ENCODE measurements at regions not wholly inside any gene's neighbourhood (a gene's known extent, or its start where the extent isn't known, plus 50 kb on each side); places are given as distances from the start of the nearest gene placed in this dataset.

- no peaks in the 10 kb centered on the region for H3K36me3 ChIP-seq (replicated peaks; ENCODE audit: insufficient read depth, low read depth)
- WGBS (ENCODE audit: low lambda C conversion rate, missing lambda C conversion rate) = 56% methylated on average over 2 of the region's 2 CpGs
- H3K4me2 ChIP-seq = no peak overlapping the region
- no peaks in the 10 kb centered on the region for H3K79me2 ChIP-seq
- no peak for TF ChIP-seq CTCF (IDR thresholded peaks at IDR 0.05; ENCODE audit: poor library complexity)
- no peaks in the 10 kb centered on the region for H3K4me1 ChIP-seq (ENCODE audit: insufficient read depth)
- no peak overlapping the region for H2AFZ ChIP-seq
- H3K27me3 ChIP-seq = no peaks in the 10 kb centered on the region
- H3K9me2 ChIP-seq (replicated peaks; ENCODE audit: insufficient read depth) = no peaks in the 10 kb centered on the region
- no peak for DNase-seq (ENCODE audit: low spot score)
- H4K20me1 ChIP-seq (ENCODE audit: insufficient read depth, poor library complexity, severe bottlenecking) = no peaks in the 10 kb centered on the region
- no peak overlapping the region for H3K4me3 ChIP-seq
- H3K27ac ChIP-seq = no peak overlapping the region
- no peaks in the 10 kb centered on the region for H3K9me3 ChIP-seq (ENCODE audit: low read depth)
Measured at GRCh38 chr3:73270839-73271483, 209.5 kb downstream of the EBLN2 start.

- 75% methylated on average over 4 of the region's 4 CpGs for WGBS (ENCODE audit: low lambda C conversion rate, missing lambda C conversion rate)
- H3K79me2 ChIP-seq = no peaks in the 10 kb centered on the region
- H3K27me3 ChIP-seq = no peaks in the 10 kb centered on the region
- TF ChIP-seq CTCF (IDR thresholded peaks at IDR 0.05; ENCODE audit: poor library complexity) (no peak), EZH2 (IDR thresholded peaks at IDR 0.05; ENCODE audit: borderline replicate concordance) (no peak), EZH2phosphoT487 (IDR thresholded peaks at IDR 0.05; ENCODE audit: low read depth, severe bottlenecking, unreplicated experiment) (no peak)
- H2AFZ ChIP-seq = no peak overlapping the region
- H3K9me3 ChIP-seq (ENCODE audit: low read depth) = no peaks in the 10 kb centered on the region
- no peak overlapping the region for H3K27ac ChIP-seq
- H3K36me3 ChIP-seq (replicated peaks; ENCODE audit: insufficient read depth, low read depth) = no peaks in the 10 kb centered on the region
- H3K4me1 ChIP-seq (ENCODE audit: insufficient read depth) = no peaks in the 10 kb centered on the region
- H4K20me1 ChIP-seq (ENCODE audit: insufficient read depth, poor library complexity, severe bottlenecking) = no peaks in the 10 kb centered on the region
- no peaks in the 10 kb centered on the region for H3K9me2 ChIP-seq (replicated peaks; ENCODE audit: insufficient read depth)
- H3K4me3 ChIP-seq = no peak overlapping the region
- no peak for DNase-seq (ENCODE audit: low spot score)
- H3K4me2 ChIP-seq = no peak overlapping the region
Measured at GRCh38 chr3:73273341-73273740, 211.9 kb downstream of the EBLN2 start.

DNA sequence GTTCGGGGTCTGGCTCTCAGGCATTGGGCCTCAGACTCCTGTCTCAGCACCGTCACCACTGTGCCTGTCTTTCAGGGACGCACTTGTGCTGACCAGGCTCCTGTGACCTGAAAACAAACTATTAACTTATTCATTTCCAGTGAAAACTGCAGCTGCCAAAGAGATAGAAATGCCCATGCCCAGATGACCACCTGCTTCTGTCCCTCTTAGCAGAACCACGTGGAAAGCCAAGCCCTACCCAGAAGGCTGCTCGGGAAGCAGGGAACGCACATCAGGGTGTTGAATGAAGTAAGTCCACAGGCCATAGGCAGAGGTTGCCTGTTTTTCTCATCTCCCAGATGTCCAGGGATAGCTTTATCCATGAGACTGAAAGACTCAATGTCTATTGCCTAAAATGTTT is 219.3 kb downstream of the EBLN2 start:
- H3K79me2 ChIP-seq = no peaks in the 10 kb centered on the region
- 74% methylated on average over 6 of the region's 6 CpGs for WGBS (ENCODE audit: low lambda C conversion rate, missing lambda C conversion rate)

GRCh38 chr3:73284472-73284871 is 223.0 kb downstream of the EBLN2 start:
- H3K4me1 ChIP-seq (ENCODE audit: insufficient read depth) = no peaks in the 10 kb centered on the region
- H3K27me3 ChIP-seq = no peaks in the 10 kb centered on the region
- H3K27ac ChIP-seq = no peak overlapping the region
- TF ChIP-seq CTCF (IDR thresholded peaks at IDR 0.05; ENCODE audit: poor library complexity) (no peak), EZH2 (IDR thresholded peaks at IDR 0.05; ENCODE audit: borderline replicate concordance) (no peak), EZH2phosphoT487 (IDR thresholded peaks at IDR 0.05; ENCODE audit: low read depth, severe bottlenecking, unreplicated experiment) (no peak)
- H3K4me2 ChIP-seq = no peak overlapping the region
- H3K9me3 ChIP-seq (ENCODE audit: low read depth) = no peaks in the 10 kb centered on the region
- no peaks in the 10 kb centered on the region for H3K9me2 ChIP-seq (replicated peaks; ENCODE audit: insufficient read depth)
- no peaks in the 10 kb centered on the region for H3K36me3 ChIP-seq (replicated peaks; ENCODE audit: insufficient read depth, low read depth)
- H3K79me2 ChIP-seq = no peaks in the 10 kb centered on the region
- WGBS (ENCODE audit: low lambda C conversion rate, missing lambda C conversion rate) = 90% methylated on average over 9 of the region's 9 CpGs
- no peak for DNase-seq (ENCODE audit: low spot score)
- H4K20me1 ChIP-seq (ENCODE audit: insufficient read depth, poor library complexity, severe bottlenecking) = no peaks in the 10 kb centered on the region
- no peak overlapping the region for H3K4me3 ChIP-seq
- H2AFZ ChIP-seq = no peak overlapping the region

More for the DNA sequence above, 219.3 kb downstream of the EBLN2 start:
- Histone ChIP-seq H3K4me1 (ENCODE audit: insufficient read depth) (no peaks in the 10 kb centered on the region), H3K9me3 (ENCODE audit: low read depth) (no peaks in the 10 kb centered on the region), H3K9me2 (replicated peaks; ENCODE audit: insufficient read depth) (no peaks in the 10 kb centered on the region), H3K27ac (no peak overlapping the region), H3K4me2 (no peak overlapping the region), H3K27me3 (no peaks in the 10 kb centered on the region), H3K4me3 (no peak overlapping the region), H4K20me1 (ENCODE audit: insufficient read depth, poor library complexity, severe bottlenecking) (no peaks in the 10 kb centered on the region), H3K36me3 (replicated peaks; ENCODE audit: insufficient read depth, low read depth) (no peaks in the 10 kb centered on the region), H2AFZ (no peak overlapping the region)
- no peak for DNase-seq (ENCODE audit: low spot score)
- TF ChIP-seq EZH2phosphoT487 (IDR thresholded peaks at IDR 0.05; ENCODE audit: low read depth, severe bottlenecking, unreplicated experiment) = no peak
